Peyer's patch (tissue), 4 donors: ENCODE measurements at regions not wholly inside any gene's neighbourhood (a gene's known extent, or its start where the extent isn't known, plus 50 kb on each side); places are given as distances from the start of the nearest gene placed in this dataset.

Experiments
- DNase-seq, 3 donors: peaks; one replicate each; pipeline ENCODE4 v3.0.0-alpha.2; 2017 to 2019
- H3K27ac ChIP-seq, 4 donors: fragments of 200-600 bp; sonication (generic); one replicate each; pipeline ENCODE4 v1.5.1; 2016 to 2019
- H3K27me3 ChIP-seq, 2 donors: fragments of 200-600 bp; sonication (generic); one replicate each; pipeline ENCODE4 v1.5.1; 2019
- H3K36me3 ChIP-seq, 3 donors: fragments of 200-600 bp; sonication (generic); one replicate each; pipeline ENCODE4 v1.5.1; 2016 to 2019
- H3K4me1 ChIP-seq, 4 donors: fragments of 200-600 bp; sonication (generic); one replicate each; pipeline ENCODE4 v1.5.1; 2016 to 2019
- H3K4me3 ChIP-seq, 4 donors: fragments of 200-600 bp; sonication (generic); 1 replicate in 3 of 4; 2 replicates in 1 of 4; pipeline ENCODE4 v1.5.1; 2016 to 2019; ENCODE audit warnings: mild to moderate bottlenecking in 1 of 4
- H3K9me3 ChIP-seq, 4 donors: fragments of 200-600 bp; sonication (generic); one replicate each; pipeline ENCODE4 v1.5.1; 2016 to 2019; ENCODE audit warnings: mild to moderate bottlenecking in 1 of 4
- POLR2A ChIP-seq, 2 donors: fragments of 450-650 bp; IDR thresholded peaks; one replicate each; pipeline ENCODE4 v1.5.1; 2017; ENCODE audit warnings: antibody characterized with exemption in 2 of 2, mild to moderate bottlenecking in 2 of 2, moderate library complexity in 2 of 2
- TF ChIP-seq, protein P1 (sequence below), 6 experiments: fragments of 450-650 bp in 4 of 6; fragments of 200-600 bp in 2 of 6; sonication (generic) in 1 of 6; IDR thresholded peaks; one replicate each; pipeline ENCODE4 v1.5.1; 2017 to 2019; ENCODE audit warnings: antibody characterized with exemption in 6 of 6, mild to moderate bottlenecking in 3 of 6, moderate library complexity in 1 of 6

DNA sequence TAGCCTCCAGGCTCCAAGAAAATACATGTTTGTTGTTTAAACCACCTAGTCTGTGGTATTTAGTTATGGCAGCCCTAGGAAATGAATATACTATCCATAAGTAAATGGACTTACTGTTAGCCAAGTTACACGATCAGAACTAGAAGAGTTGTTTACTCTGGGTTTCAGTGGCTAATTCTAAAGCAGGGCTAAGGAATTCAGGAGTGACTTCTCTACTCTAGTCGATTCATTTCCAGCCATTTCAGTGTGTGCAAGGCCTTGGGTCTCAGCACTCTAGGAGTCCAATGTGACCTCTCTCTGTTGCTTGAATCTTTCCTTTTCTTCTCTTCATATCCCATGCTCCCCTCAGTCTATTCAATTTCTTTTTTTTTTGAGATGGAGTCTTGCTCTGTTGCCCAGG, 66.7 kb downstream of the BHLHE40 start:
- no peak for TF ChIP-seq POLR2A (IDR thresholded peaks at IDR 0.05)
- TF ChIP-seq, protein P1, sequence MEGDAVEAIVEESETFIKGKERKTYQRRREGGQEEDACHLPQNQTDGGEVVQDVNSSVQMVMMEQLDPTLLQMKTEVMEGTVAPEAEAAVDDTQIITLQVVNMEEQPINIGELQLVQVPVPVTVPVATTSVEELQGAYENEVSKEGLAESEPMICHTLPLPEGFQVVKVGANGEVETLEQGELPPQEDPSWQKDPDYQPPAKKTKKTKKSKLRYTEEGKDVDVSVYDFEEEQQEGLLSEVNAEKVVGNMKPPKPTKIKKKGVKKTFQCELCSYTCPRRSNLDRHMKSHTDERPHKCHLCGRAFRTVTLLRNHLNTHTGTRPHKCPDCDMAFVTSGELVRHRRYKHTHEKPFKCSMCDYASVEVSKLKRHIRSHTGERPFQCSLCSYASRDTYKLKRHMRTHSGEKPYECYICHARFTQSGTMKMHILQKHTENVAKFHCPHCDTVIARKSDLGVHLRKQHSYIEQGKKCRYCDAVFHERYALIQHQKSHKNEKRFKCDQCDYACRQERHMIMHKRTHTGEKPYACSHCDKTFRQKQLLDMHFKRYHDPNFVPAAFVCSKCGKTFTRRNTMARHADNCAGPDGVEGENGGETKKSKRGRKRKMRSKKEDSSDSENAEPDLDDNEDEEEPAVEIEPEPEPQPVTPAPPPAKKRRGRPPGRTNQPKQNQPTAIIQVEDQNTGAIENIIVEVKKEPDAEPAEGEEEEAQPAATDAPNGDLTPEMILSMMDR (IDR thresholded peaks at IDR 0.05), result no peak
- Histone ChIP-seq H3K4me1 (no peaks in the 10 kb centered on the region), H3K27me3 (no peaks in the 10 kb centered on the region), H3K27ac (no peak overlapping the region), H3K36me3 (no peaks in the 10 kb centered on the region), H3K4me3 (no peak overlapping the region), H3K9me3 (no peaks in the 10 kb centered on the region)
- no peak for DNase-seq

DNA sequence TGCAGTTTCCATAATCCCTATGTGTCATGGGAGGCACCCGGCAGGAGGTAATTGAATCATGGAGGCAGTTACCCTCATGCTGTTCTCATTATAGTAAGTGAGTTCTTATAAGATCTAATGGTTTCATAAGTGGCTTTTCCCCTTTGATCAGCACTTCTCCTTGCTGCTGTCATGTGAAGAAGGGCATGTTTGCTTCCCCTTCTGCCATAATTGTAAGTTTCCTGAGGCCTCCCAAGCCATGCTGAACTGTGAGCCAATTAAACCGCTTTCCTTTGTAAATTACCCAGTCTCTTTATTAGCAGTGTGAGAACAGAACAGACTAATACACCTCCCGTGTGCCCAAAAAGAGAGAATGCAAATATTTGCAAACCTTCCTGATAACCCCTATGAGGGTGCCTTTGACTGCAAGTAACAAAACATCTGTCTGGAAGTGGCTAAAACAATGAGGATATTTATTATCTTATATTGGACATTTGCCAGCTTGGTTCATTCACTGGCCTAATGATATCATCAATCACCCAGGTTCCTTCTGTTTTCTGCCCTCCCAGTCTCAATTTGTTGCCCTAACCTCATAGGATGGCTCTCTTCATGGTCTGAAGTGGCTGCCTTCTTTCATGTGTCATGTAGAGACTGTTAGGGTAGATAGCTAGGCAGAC, 68.7 kb downstream of the BHLHE40 start:
- DNase-seq, result no peak
- H3K36me3 ChIP-seq, result no peaks in the 10 kb centered on the region
- H3K9me3 ChIP-seq, result no peaks in the 10 kb centered on the region
- H3K27me3 ChIP-seq, result no peaks in the 10 kb centered on the region
- no peak overlapping the region for H3K27ac ChIP-seq
- no peak for TF ChIP-seq POLR2A (IDR thresholded peaks at IDR 0.05)
- TF ChIP-seq, protein P1 (IDR thresholded peaks at IDR 0.05), result no peak
- no peak overlapping the region for H3K4me3 ChIP-seq
- H3K4me1 ChIP-seq, result no peaks in the 10 kb centered on the region

DNA sequence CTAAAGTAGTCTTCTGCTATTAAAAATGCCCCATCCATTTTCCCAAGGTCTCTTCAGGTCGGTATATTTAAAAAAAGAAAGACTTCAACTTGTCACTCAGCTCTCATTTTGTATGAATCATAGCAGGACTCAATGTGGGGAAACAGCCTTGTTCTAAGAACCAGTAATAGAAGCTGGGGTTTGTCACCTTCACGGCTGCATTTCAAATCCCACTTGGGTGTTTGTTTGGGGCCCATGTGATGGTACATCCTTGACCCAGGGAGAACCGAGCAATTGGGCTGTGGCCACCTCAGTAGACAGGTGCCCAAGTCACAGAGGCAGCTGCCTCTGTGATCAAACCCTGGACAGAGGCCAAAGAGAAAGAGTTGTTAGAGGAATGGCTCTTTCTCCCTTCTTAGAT, 70.3 kb upstream of the ARL8B start:
- no peak for TF ChIP-seq POLR2A (IDR thresholded peaks at IDR 0.05)
- TF ChIP-seq, protein P1 (IDR thresholded peaks at IDR 0.05), result no peak
- Histone ChIP-seq H3K27ac (no peak overlapping the region), H3K27me3 (no peaks in the 10 kb centered on the region), H3K9me3 (no peaks in the 10 kb centered on the region), H3K4me1 (peaks cover 0 to under 1% (median 0%) of the 10 kb centered on the region in 4 donors), H3K36me3 (no peaks in the 10 kb centered on the region), H3K4me3 (no peak overlapping the region)
- no peak for DNase-seq

DNA sequence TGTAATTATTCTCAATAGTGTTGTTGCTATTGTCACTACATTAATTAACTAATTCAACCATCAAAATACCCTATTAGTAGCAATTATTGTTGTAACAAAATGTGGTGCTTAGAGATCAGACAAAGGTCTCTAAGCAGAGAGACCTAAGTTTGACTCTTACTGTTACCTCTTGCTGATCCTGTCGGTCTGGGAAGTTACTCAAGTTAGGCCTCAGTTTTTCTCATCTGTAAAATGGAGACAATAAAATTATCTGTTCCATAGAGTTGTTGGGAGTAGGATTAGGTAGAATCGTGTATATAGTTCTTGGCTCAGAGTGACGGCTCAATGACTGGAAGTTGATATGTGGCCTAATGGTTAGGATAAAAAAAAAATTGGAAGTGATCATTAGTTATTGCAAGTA, 69.8 kb upstream of the ARL8B start:
- TF ChIP-seq, protein P1 (IDR thresholded peaks at IDR 0.05), result no peak
- no peak for TF ChIP-seq POLR2A (IDR thresholded peaks at IDR 0.05)
- DNase-seq, result no peak
- no peaks in the 10 kb centered on the region for H3K9me3 ChIP-seq
- H3K27me3 ChIP-seq, result no peaks in the 10 kb centered on the region
- H3K27ac ChIP-seq, result no peak overlapping the region
- H3K36me3 ChIP-seq, result no peaks in the 10 kb centered on the region
- peaks cover 0 to 6% (median 0%) of the 10 kb centered on the region in 4 donors for H3K4me1 ChIP-seq
- no peak overlapping the region for H3K4me3 ChIP-seq

DNA sequence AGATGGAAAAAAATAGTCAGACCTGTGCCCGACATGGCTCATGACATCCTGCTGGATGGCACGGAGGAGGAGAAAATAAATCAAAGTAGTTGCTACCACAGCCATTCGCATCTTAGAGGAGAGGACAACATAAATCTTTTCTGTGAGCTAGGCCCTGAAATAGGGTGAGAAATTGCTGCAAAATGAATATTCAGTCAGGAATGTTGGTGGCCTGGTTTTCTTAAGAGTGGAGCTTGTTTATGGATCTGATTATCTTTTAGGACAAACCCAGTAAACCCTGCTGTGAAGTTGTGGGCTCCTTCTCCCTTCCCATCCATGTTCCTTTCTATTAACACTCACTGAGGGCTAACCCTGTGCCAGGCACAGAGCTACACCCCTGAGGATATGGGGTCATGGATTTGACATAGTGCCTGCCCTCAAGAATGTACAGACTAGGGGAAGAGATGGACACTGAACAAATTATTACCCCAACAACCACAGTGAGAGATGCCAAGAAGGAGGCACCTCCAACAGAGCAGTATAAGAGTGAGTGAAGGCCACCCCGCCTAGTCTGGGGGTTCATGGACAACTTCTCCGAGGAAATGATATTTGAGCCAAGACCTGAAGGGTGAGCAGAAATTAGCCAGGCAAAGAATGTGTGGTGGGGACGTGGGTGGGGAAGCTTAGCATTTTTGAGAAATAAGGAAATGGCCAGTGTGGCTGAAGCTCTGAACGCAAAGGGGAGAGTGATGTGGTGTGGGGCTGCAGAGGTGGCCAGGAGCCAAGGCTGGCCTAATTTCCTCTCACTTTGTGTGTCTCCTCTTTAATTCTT, 68.9 kb upstream of the ARL8B start:
- no peak for DNase-seq
- no peaks in the 10 kb centered on the region for H3K27me3 ChIP-seq
- peaks cover 0 to 9% (median 0%) of the 10 kb centered on the region in 4 donors for H3K4me1 ChIP-seq
- H3K27ac ChIP-seq, result no peak overlapping the region
- H3K4me3 ChIP-seq, result no peak overlapping the region
- H3K36me3 ChIP-seq, result no peaks in the 10 kb centered on the region
- H3K9me3 ChIP-seq, result no peaks in the 10 kb centered on the region
- TF ChIP-seq, protein P1 (IDR thresholded peaks at IDR 0.05), result no peak
- no peak for TF ChIP-seq POLR2A (IDR thresholded peaks at IDR 0.05)
